ENCODE measurements at regions not wholly inside any gene's neighbourhood (a gene's known extent, or its start where the extent isn't known, plus 50 kb on each side); places are given as distances from the start of the nearest gene placed in this dataset.

DNA sequence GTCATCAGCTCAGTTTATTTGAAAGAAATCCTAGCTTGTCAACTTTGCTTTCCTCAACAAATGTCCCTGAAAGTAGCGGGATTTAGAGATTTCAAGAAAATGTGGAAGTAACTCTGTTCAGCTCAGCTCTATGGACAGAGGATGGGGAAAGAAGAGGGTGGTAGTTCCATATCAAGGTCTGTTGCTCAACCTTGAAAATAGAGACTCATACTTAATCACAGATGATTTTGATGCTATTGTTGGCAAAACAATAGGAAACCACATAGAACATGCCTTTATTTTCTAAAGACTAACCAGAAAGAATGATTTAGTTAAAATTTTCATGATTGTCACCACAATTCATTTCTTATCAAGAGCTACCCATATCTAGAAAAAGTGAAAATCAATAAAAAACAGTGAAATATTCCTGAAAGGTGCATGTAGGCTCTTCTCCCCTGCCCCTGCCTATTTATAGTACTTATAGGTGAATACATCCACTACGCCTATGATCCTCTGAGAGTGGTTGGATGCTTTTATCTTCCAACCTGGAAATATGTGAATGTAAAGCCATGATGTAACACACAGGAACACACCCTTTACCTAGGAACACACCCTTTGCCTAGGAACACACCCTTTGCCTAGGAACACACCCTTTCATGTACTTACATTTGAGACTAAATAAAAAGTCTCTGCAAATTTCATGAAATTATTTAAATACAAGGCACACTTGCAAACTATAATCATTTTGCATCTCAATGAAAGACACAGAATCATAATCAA lies 65.8 kb downstream of the ETAA1 start:
- H3K9ac ChIP-seq (ENCODE audit: low read depth, low read length) = no peak overlapping the region
- H3K9me3 ChIP-seq (ENCODE audit: insufficient read depth, low read length, severe bottlenecking) = no peaks in the 10 kb centered on the region
- no peak overlapping the region for H2AFZ ChIP-seq (ENCODE audit: low read depth, low read length)
- DNase-seq = no peak
- no peak overlapping the region for H3K4me2 ChIP-seq (ENCODE audit: insufficient read depth, low read length)
- H4K20me1 ChIP-seq (ENCODE audit: insufficient read depth, low read length) = no peaks in the 10 kb centered on the region
- H3K79me2 ChIP-seq (ENCODE audit: insufficient read depth, low read length) = no peaks in the 10 kb centered on the region
- no peaks in the 10 kb centered on the region for H3K4me1 ChIP-seq (ENCODE audit: insufficient read depth, low read length)
- ATAC-seq (ENCODE audit: insufficient read depth, low read depth) = no peak
- no peaks in the 10 kb centered on the region for H3K36me3 ChIP-seq (ENCODE audit: insufficient read depth, low read length)
- no peak for TF ChIP-seq EZH2 (IDR thresholded peaks at IDR 0.05; ENCODE audit: borderline replicate concordance, low read depth, low read length, severe bottlenecking)
- TF ChIP-seq, protein P1, sequence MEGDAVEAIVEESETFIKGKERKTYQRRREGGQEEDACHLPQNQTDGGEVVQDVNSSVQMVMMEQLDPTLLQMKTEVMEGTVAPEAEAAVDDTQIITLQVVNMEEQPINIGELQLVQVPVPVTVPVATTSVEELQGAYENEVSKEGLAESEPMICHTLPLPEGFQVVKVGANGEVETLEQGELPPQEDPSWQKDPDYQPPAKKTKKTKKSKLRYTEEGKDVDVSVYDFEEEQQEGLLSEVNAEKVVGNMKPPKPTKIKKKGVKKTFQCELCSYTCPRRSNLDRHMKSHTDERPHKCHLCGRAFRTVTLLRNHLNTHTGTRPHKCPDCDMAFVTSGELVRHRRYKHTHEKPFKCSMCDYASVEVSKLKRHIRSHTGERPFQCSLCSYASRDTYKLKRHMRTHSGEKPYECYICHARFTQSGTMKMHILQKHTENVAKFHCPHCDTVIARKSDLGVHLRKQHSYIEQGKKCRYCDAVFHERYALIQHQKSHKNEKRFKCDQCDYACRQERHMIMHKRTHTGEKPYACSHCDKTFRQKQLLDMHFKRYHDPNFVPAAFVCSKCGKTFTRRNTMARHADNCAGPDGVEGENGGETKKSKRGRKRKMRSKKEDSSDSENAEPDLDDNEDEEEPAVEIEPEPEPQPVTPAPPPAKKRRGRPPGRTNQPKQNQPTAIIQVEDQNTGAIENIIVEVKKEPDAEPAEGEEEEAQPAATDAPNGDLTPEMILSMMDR (IDR thresholded peaks at IDR 0.05; ENCODE audit: borderline replicate concordance, extremely low read depth, low read length, poor library complexity, severe bottlenecking) = no peak
- H3K27ac ChIP-seq (ENCODE audit: low read length) = no peak overlapping the region
- H3K4me3 ChIP-seq (ENCODE audit: low read depth in 1 of 2, low read length in 2 of 2) = no peak overlapping the region
- H3K27me3 ChIP-seq (ENCODE audit: insufficient read depth, low read length, poor library complexity) = no peaks in the 10 kb centered on the region

DNA sequence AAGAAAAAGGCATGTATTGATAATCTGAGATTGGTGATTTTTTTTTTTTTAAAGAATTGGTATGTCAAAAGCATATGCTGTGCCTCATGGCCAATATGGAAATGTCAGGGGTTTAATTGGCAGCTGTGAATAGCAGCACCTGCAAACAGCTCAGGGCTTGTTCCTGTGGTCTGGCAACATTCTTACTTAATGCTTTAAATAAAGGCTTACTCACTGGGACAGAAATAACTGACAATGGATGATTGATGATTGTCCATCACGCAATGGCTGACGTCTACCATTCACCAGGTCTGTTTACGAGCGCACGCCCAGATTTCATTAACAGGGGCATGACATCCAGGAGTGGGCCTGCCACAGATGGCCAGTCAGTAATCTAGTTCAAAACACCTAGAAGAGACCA lies 66.7 kb downstream of the ETAA1 start:
- H3K9me3 ChIP-seq (ENCODE audit: insufficient read depth, low read length, severe bottlenecking) = no peaks in the 10 kb centered on the region
- H3K27me3 ChIP-seq (ENCODE audit: insufficient read depth, low read length, poor library complexity) = no peaks in the 10 kb centered on the region
- no peak overlapping the region for H3K4me3 ChIP-seq (ENCODE audit: low read depth in 1 of 2, low read length in 2 of 2)
- no peaks in the 10 kb centered on the region for H3K4me1 ChIP-seq (ENCODE audit: insufficient read depth, low read length)
- no peaks in the 10 kb centered on the region for H4K20me1 ChIP-seq (ENCODE audit: insufficient read depth, low read length)
- H3K27ac ChIP-seq (ENCODE audit: low read length) = no peak overlapping the region
- TF ChIP-seq, protein P1 (IDR thresholded peaks at IDR 0.05; ENCODE audit: borderline replicate concordance, extremely low read depth, low read length, poor library complexity, severe bottlenecking) = no peak
- no peak for TF ChIP-seq EZH2 (IDR thresholded peaks at IDR 0.05; ENCODE audit: borderline replicate concordance, low read depth, low read length, severe bottlenecking)
- no peak for ATAC-seq (ENCODE audit: insufficient read depth, low read depth)
- DNase-seq = no peak
- no peak overlapping the region for H2AFZ ChIP-seq (ENCODE audit: low read depth, low read length)
- no peak overlapping the region for H3K9ac ChIP-seq (ENCODE audit: low read depth, low read length)
- no peaks in the 10 kb centered on the region for H3K36me3 ChIP-seq (ENCODE audit: insufficient read depth, low read length)
- no peaks in the 10 kb centered on the region for H3K79me2 ChIP-seq (ENCODE audit: insufficient read depth, low read length)
- H3K4me2 ChIP-seq (ENCODE audit: insufficient read depth, low read length) = no peak overlapping the region

DNA sequence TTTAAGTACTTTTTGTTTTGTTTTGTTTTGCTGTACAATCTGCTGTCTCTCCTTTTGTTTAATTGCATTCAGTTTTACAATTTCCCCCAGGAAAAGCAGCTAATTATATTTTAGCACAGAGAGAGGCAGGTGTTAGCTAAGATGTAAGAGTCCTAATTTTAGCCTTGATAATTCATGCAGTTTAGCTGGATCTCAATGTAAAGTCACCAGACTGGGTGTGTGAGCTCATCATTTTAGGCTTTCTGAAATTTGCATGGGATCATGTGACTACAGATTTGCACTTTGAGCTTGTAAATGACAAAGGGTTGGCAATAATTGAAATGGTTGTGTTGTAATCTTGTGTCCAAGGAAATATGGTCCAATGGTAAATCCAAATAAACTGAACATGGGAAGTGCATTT lies 68.5 kb downstream of the ETAA1 start:
- no peaks in the 10 kb centered on the region for H3K9me3 ChIP-seq (ENCODE audit: insufficient read depth, low read length, severe bottlenecking)
- H3K36me3 ChIP-seq (ENCODE audit: insufficient read depth, low read length) = no peaks in the 10 kb centered on the region
- H3K27me3 ChIP-seq (ENCODE audit: insufficient read depth, low read length, poor library complexity) = no peaks in the 10 kb centered on the region
- no peak for TF ChIP-seq EZH2 (IDR thresholded peaks at IDR 0.05; ENCODE audit: borderline replicate concordance, low read depth, low read length, severe bottlenecking)
- TF ChIP-seq, protein P1 (IDR thresholded peaks at IDR 0.05; ENCODE audit: borderline replicate concordance, extremely low read depth, low read length, poor library complexity, severe bottlenecking) = no peak
- no peaks in the 10 kb centered on the region for H3K79me2 ChIP-seq (ENCODE audit: insufficient read depth, low read length)
- no peak overlapping the region for H2AFZ ChIP-seq (ENCODE audit: low read depth, low read length)
- no peak overlapping the region for H3K4me3 ChIP-seq (ENCODE audit: low read depth in 1 of 2, low read length in 2 of 2)
- H3K27ac ChIP-seq (ENCODE audit: low read length) = no peak overlapping the region
- H3K9ac ChIP-seq (ENCODE audit: low read depth, low read length) = no peak overlapping the region
- no peaks in the 10 kb centered on the region for H4K20me1 ChIP-seq (ENCODE audit: insufficient read depth, low read length)
- ATAC-seq (ENCODE audit: insufficient read depth, low read depth) = no peak
- no peak for DNase-seq
- H3K4me1 ChIP-seq (ENCODE audit: insufficient read depth, low read length) = no peaks in the 10 kb centered on the region
- H3K4me2 ChIP-seq (ENCODE audit: insufficient read depth, low read length) = no peak overlapping the region

Measured in DND-41 (cell line).